ENCODE measurements at regions not wholly inside any gene's neighbourhood (a gene's known extent, or its start where the extent isn't known, plus 50 kb on each side); places are given as distances from the start of the nearest gene placed in this dataset.

DNA sequence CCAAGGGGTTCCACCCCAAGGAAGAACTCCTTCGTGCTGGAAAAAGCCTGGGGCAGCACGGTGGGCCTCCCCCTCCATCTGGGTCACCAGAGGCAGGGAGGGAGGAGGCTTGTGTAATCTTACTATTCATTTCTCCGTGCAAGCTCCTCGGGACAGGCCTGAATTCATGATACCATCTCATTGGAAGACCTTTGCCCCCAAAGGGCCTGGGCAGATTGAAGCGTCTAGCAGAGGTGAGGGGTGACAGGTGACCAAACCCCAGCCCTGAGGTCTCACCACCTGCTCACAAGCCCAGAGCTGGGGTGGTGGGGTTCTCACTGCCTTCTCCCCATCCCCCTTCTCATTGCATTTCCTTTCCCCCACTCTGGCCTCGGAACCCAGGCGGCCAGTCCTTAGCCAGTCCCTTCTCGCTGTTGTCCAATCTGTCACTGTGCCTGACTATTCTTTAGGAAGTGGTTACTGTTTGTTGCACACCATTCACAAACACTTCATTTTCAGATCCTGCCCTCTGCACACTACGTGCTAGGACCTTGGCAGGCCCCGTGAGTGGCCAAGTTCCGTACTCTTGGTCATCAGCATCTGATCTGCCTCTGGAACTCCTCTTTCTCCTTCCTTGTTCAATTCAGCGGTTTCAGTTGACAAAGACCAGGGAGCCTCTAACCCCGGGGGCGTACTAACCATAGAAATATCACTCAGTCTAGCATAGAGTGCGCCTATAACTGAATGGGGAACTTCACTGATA lies 137.1 kb downstream of the LY86 start:
- 0 out of 2 replicates have a peak, but pooled peaks have one; percentile 33 for TF ChIP-seq HMBOX1 (IDR thresholded peaks at IDR 0.05)
- TF ChIP-seq HMG20B (CRISPR knock-in tag; IDR thresholded peaks at IDR 0.05): no peak
- TF ChIP-seq BHLHE40 (IDR thresholded peaks at IDR 0.05; ENCODE audit: low read length): 0 out of 2 replicates have a peak, but pooled peaks have one; percentile 15
- Histone ChIP-seq H3K27ac (ENCODE audit: extremely low read depth, low read depth, low read length) (no peak overlapping the region), H2AFZ (ENCODE audit: low read depth, low read length) (peak overlapping the region; percentile 25; the same call in 1 of the 2 replicates), H3K79me2 (ENCODE audit: control insufficient read depth, insufficient read depth, low read length) (no peaks in the 10 kb centered on the region), H3K9ac (ENCODE audit: insufficient read depth in 1 of 2, low read depth in 2 of 2, low read length in 2 of 2) (no peak overlapping the region), H4K20me1 (replicated peaks; ENCODE audit: control insufficient read depth, insufficient read depth, low read length) (no peaks in the 10 kb centered on the region), H3K36me3 (ENCODE audit: control insufficient read depth, insufficient read depth, low read length) (no peaks in the 10 kb centered on the region), H3K4me2 (ENCODE audit: insufficient read depth, low read length) (no peak overlapping the region), H3K4me3 (no peak overlapping the region), H3K4me1 (replicated peaks in 1 of 2; ENCODE audit: control insufficient read depth in 2 of 2, insufficient read depth in 2 of 2, low read length in 2 of 2) (peaks cover 10 to 23% of the 10 kb centered on the region in 2 experiments; a peak in 4 of 5 replicates), H3K9me3 (replicated peaks; ENCODE audit: control insufficient read depth, insufficient read depth, low read depth, low read length) (no peaks in the 10 kb centered on the region), H3K9me1 (ENCODE audit: control insufficient read depth, insufficient read depth, low read length) (no peaks in the 10 kb centered on the region), H3K27me3 (ENCODE audit: control insufficient read depth in 2 of 2, insufficient read depth in 2 of 2, low read length in 2 of 2) (no peaks in the 10 kb centered on the region)
- BruUV-seq (replicated peaks): no TSS peak
- ChIA-PET CTCF (ENCODE audit: low intra/inter-chr PET ratio) (interaction anchor here (1.7 to 2.6 kb wide), 2 partner anchors 513 to 518 kb away, joined by 11 to 16 read pairs; no protein-coding TSS in a partner anchor), POLR2A (no interaction called here)
- in situ Hi-C loops (cut with MboI): loop anchor here (10.0 kb wide), 1 partner anchor 889 kb away; no protein-coding TSS in a partner anchor
- DNase-seq (ENCODE audit: extremely low read depth in 1 of 4, low spot score in 3 of 4) (no peak), ATAC-seq (no peak), FAIRE-seq (no peak)
- intact Hi-C loops (cut with micrococcal nuclease): loop anchor here (2.0 kb wide), 1 partner anchor 517 kb away; no protein-coding TSS in a partner anchor
- 63% methylated on average over 15 of the region's 15 CpGs for WGBS (ENCODE audit: insufficient coverage, low coverage, missing lambda C conversion rate)

Measured in K562 (cell line).